Left lung (tissue), 4 donors: ENCODE measurements at regions not wholly inside any gene's neighbourhood (a gene's known extent, or its start where the extent isn't known, plus 50 kb on each side); places are given as distances from the start of the nearest gene placed in this dataset.

Experiments
- ATAC-seq: fragments of 200-7000 bp; cut with Tn5 transposase; one replicate; pipeline ENCODE4 v1.9.1; 2020; ENCODE audit warnings: moderate library complexity
- DNase-seq, 4 donors: peaks; one replicate each; pipeline ENCODE4 v3.0.0-alpha.2; 2013 to 2020
- H3K27ac ChIP-seq, 2 donors: fragments of 200-600 bp; sonication (generic) in 1 of 2; one replicate each; pipeline versions ENCODE4 v1.5.0 to v1.8.0; 2020 to 2021
- H3K27me3 ChIP-seq, 2 donors: fragments of 200-600 bp; sonication (generic) in 1 of 2; one replicate each; pipeline versions ENCODE4 v1.5.0 to v1.8.0; 2020 to 2021
- H3K36me3 ChIP-seq, 2 donors: fragments of 200-600 bp; sonication (generic) in 1 of 2; one replicate each; pipeline versions ENCODE4 v1.5.0 to v1.8.0; 2020 to 2021
- H3K4me1 ChIP-seq, 2 donors: fragments of 200-600 bp; one replicate each; pipeline ENCODE4 v1.8.0; 2021
- H3K4me3 ChIP-seq, 2 donors: fragments of 200-600 bp; sonication (generic) in 1 of 2; one replicate each; pipeline versions ENCODE4 v1.5.0 to v1.8.0; 2020 to 2021; ENCODE audit warnings: mild to moderate bottlenecking in 1 of 2
- H3K9me3 ChIP-seq, 2 donors: fragments of 200-600 bp; sonication (generic) in 1 of 2; one replicate each; pipeline versions ENCODE4 v1.5.0 to v1.8.0; 2020 to 2021
- intact Hi-C, 2 donors: fragments of 100-400 bp; cut with DNase I; formaldehyde crosslinking; loops; one replicate each; pipeline versions ENCODE4 v1.11.2 to v1.14.2; 2022
- TF ChIP-seq, protein P1 (sequence below), 2 donors: fragments of 200-600 bp; sonication (generic) in 1 of 2; IDR thresholded peaks; one replicate each; pipeline versions ENCODE4 v1.5.0 to v1.8.0; 2021; ENCODE audit warnings: antibody characterized with exemption in 2 of 2
- donor health status: DM: no; HTN: yes; CAD: no.
- donor health status: DM: no; HTN: no; CAD: no.

DNA sequence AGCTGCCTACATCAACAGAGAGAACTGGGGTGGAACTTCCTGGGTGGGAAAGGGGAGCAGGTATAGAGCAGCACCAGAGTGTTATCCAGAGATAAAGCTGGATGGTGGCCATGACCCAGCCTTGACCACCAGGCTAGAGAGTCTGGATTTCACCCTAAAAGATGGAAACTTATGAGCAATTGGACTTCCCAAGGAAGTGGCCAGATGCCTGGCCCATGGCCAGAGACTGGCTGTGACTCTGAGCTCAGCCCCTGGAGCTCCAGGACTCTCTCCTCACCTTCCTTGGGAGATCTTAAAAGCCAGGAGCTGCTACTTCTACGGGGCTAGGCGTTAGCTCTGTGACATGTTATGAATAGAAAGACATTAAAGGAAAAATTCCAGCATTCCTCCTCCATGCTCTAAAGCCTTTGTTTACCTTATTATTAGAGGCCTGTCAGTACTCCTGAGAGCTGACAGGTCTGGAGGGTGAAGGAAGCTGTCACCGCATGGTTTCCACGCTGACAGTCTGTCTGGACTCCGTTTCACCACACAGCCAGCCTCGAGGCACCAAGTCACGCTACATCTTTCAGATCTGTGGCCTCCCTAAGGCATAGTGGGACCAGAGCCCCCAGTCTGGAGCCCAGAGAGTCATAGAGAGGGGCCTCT is 260.0 kb upstream of the SIX2 start:
- H3K36me3 ChIP-seq: no peaks in the 10 kb centered on the region
- TF ChIP-seq, protein P1, sequence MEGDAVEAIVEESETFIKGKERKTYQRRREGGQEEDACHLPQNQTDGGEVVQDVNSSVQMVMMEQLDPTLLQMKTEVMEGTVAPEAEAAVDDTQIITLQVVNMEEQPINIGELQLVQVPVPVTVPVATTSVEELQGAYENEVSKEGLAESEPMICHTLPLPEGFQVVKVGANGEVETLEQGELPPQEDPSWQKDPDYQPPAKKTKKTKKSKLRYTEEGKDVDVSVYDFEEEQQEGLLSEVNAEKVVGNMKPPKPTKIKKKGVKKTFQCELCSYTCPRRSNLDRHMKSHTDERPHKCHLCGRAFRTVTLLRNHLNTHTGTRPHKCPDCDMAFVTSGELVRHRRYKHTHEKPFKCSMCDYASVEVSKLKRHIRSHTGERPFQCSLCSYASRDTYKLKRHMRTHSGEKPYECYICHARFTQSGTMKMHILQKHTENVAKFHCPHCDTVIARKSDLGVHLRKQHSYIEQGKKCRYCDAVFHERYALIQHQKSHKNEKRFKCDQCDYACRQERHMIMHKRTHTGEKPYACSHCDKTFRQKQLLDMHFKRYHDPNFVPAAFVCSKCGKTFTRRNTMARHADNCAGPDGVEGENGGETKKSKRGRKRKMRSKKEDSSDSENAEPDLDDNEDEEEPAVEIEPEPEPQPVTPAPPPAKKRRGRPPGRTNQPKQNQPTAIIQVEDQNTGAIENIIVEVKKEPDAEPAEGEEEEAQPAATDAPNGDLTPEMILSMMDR (IDR thresholded peaks at IDR 0.05): no peak
- no peaks in the 10 kb centered on the region for H3K4me1 ChIP-seq
- intact Hi-C loops: no loop called here
- no peak overlapping the region for H3K4me3 ChIP-seq
- H3K27ac ChIP-seq: no peak overlapping the region
- no peaks in the 10 kb centered on the region for H3K9me3 ChIP-seq
- no peak for DNase-seq
- peaks cover 0 to 12% of the 10 kb centered on the region in 2 donors for H3K27me3 ChIP-seq
- ATAC-seq: no peak

DNA sequence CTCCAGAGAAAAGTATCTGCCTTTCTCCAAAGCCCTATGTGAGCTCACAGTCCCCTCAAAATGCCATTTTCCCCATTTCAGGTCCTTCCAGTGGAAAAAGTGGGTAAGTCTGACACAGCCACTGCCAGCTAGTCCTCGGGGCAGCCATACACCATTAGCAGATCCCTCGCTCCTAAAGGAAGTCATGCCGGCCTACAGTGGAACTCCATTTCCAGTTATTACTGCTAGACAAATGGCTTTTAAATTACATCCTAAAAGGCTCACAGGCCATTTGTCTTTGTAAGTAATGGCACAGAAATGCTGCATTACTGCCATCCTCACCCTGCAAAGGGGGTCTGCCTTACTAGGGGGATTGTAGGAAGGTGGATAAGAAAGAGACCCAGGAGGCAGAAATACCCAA is 259.4 kb upstream of the SIX2 start:
- H3K27me3 ChIP-seq: peaks cover 0 to 15% of the 10 kb centered on the region in 2 donors
- no peaks in the 10 kb centered on the region for H3K4me1 ChIP-seq
- H3K27ac ChIP-seq: no peak overlapping the region
- TF ChIP-seq, protein P1 (IDR thresholded peaks at IDR 0.05): no peak
- ATAC-seq (no peak), DNase-seq (no peak)
- H3K36me3 ChIP-seq: no peaks in the 10 kb centered on the region
- intact Hi-C loops: no loop called here
- H3K9me3 ChIP-seq: no peaks in the 10 kb centered on the region
- no peak overlapping the region for H3K4me3 ChIP-seq

DNA sequence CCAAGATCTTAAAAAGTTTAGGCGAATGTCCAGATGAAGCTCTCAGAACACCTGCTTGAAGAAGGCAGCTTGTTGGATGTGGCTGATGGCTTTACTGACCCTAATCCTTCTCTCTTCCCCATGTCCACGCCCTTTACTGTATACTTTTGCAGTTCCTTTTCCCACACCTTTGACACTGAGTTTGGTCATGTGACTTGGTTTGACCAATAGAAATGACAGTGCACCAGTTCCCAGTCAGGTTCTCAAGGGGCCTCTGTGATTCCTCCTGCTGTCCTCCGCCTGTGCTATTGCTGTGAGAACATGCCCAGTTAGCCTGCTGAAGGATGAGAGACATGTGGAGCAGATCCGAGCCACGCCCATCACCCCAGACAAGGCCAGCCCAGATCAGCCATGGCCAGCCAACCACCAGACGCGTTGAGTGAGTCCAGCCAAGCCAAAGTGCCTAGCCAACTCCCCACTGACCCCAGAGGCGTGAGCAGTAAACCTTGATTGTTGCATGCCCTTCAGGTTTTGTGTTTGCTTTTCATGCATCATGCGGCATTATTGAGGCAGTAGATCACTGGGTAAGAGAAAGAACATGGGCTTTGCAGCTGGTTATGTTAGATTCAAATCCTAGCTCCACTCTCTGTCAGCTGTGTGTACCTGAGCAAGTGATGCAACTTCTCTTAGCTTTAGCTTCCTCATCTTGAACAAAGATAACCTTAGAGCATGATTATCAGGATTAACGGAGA is 258.0 kb upstream of the SIX2 start:
- intact Hi-C loops: no loop called here
- TF ChIP-seq, protein P1 (IDR thresholded peaks at IDR 0.05): no peak
- no peak for ATAC-seq

DNA sequence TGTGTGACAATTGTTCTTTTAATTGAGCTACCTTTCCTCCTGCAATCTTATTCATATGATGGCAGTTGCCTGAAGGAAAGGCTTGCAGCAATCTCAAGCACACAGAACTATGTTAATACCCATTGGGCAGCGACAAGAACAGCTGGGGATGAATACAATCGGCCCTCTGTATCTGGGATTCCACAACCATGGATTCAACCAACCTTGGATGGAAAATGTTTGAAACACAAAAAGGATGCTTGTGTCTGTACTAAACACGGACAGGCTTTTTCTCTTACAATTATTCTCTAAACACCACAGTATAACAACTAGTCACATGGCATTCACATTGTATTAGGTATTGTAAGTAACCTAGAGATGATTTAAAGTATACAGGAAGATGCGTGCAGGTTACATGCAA is 256.1 kb upstream of the SIX2 start:
- TF ChIP-seq, protein P1 (IDR thresholded peaks at IDR 0.05): no peak
- H3K9me3 ChIP-seq: no peaks in the 10 kb centered on the region
- intact Hi-C loops: no loop called here
- no peak for ATAC-seq
- no peak overlapping the region for H3K27ac ChIP-seq
- no peaks in the 10 kb centered on the region for H3K4me1 ChIP-seq
- DNase-seq: no peak
- H3K36me3 ChIP-seq: no peaks in the 10 kb centered on the region
- H3K4me3 ChIP-seq: no peak overlapping the region
- peaks cover 0 to 22% of the 10 kb centered on the region in 2 donors for H3K27me3 ChIP-seq

More for the DNA sequence above, 258.0 kb upstream of the SIX2 start:
- Histone ChIP-seq H3K27me3 (peaks cover 0 to 22% of the 10 kb centered on the region in 2 donors), H3K4me1 (no peaks in the 10 kb centered on the region), H3K9me3 (no peaks in the 10 kb centered on the region), H3K4me3 (no peak overlapping the region), H3K36me3 (no peaks in the 10 kb centered on the region), H3K27ac (no peak overlapping the region)
- no peak for DNase-seq
